ENCODE measurements at regions not wholly inside any gene's neighbourhood (a gene's known extent, or its start where the extent isn't known, plus 50 kb on each side); places are given as distances from the start of the nearest gene placed in this dataset.

GRCh38 chr18:56545464-56545863 lies 92.9 kb downstream of the TXNL1 start:
- no peak for DNase-seq (ENCODE audit: low spot score)

- no peak for DNase-seq (ENCODE audit: low spot score)
Measured at GRCh38 chr18:56542476-56542875, 95.9 kb downstream of the TXNL1 start.

- DNase-seq (ENCODE audit: low spot score), result no peak
Measured at GRCh38 chr18:56541793-56542192, 96.6 kb downstream of the TXNL1 start.

- no peak for DNase-seq (ENCODE audit: low spot score)
Measured at GRCh38 chr18:56541340-56541739, 97.1 kb downstream of the TXNL1 start.

GRCh38 chr18:56538746-56539145 lies 99.6 kb downstream of the TXNL1 start:
- DNase-seq (ENCODE audit: low spot score), result no peak

GRCh38 chr18:56532176-56532840 lies 106.1 kb downstream of the TXNL1 start:
- no peak for DNase-seq (ENCODE audit: low spot score)

GRCh38 chr18:56522816-56523215 lies 115.6 kb downstream of the TXNL1 start:
- DNase-seq (ENCODE audit: low spot score), result no peak

GRCh38 chr18:56521263-56521662 lies 117.1 kb downstream of the TXNL1 start:
- DNase-seq (ENCODE audit: low spot score), result no peak

GRCh38 chr18:56517761-56518160 lies 120.6 kb downstream of the TXNL1 start:
- no peak for DNase-seq (ENCODE audit: low spot score)

- DNase-seq (ENCODE audit: low spot score), result no peak
Measured at GRCh38 chr18:56517196-56517595, 121.2 kb downstream of the TXNL1 start.

GRCh38 chr18:56516789-56517188 lies 121.6 kb downstream of the TXNL1 start:
- no peak for DNase-seq (ENCODE audit: low spot score)

GRCh38 chr18:56515522-56515921 lies 122.9 kb downstream of the TXNL1 start:
- DNase-seq (ENCODE audit: low spot score), result no peak

- no peak for DNase-seq (ENCODE audit: low spot score)
Measured at GRCh38 chr18:56511996-56512395, 126.4 kb downstream of the TXNL1 start.

GRCh38 chr18:56510108-56510507 lies 128.3 kb downstream of the TXNL1 start:
- no peak for DNase-seq (ENCODE audit: low spot score)

GRCh38 chr18:56509656-56510055 lies 128.7 kb downstream of the TXNL1 start:
- no peak for DNase-seq (ENCODE audit: low spot score)

- DNase-seq (ENCODE audit: low spot score), result no peak
Measured at GRCh38 chr18:56508370-56509036, 129.9 kb downstream of the TXNL1 start.

- no peak for DNase-seq (ENCODE audit: low spot score)
Measured at GRCh38 chr18:56505971-56506370, 132.4 kb downstream of the TXNL1 start.

GRCh38 chr18:56505293-56505692 lies 133.1 kb downstream of the TXNL1 start:
- DNase-seq (ENCODE audit: low spot score), result no peak

- DNase-seq (ENCODE audit: low spot score), result no peak
Measured at GRCh38 chr18:56501896-56502295, 136.5 kb downstream of the TXNL1 start.

GRCh38 chr18:56495884-56496283 lies 142.5 kb downstream of the TXNL1 start:
- DNase-seq (ENCODE audit: low spot score), result no peak

GRCh38 chr18:56493531-56493930 lies 144.9 kb downstream of the TXNL1 start:
- DNase-seq (ENCODE audit: low spot score), result no peak

GRCh38 chr18:56492136-56492535 lies 146.3 kb downstream of the TXNL1 start:
- no peak for DNase-seq (ENCODE audit: low spot score)

GRCh38 chr18:56490942-56491341 lies 147.4 kb downstream of the TXNL1 start:
- no peak for DNase-seq (ENCODE audit: low spot score)

- no peak for DNase-seq (ENCODE audit: low spot score)
Measured at GRCh38 chr18:56489893-56490292, 148.5 kb downstream of the TXNL1 start.

Data from HuH-7.5 (cell line).